ENCODE measurements at regions not wholly inside any gene's neighbourhood (a gene's known extent, or its start where the extent isn't known, plus 50 kb on each side); places are given as distances from the start of the nearest gene placed in this dataset.

GRCh38 chr12:78611504-78611903 lies 253.1 kb upstream of the SYT1 start:
- no peak for DNase-seq

- DNase-seq, result no peak
Observed at GRCh38 chr12:78612190-78612589, 252.4 kb upstream of the SYT1 start.

DNA sequence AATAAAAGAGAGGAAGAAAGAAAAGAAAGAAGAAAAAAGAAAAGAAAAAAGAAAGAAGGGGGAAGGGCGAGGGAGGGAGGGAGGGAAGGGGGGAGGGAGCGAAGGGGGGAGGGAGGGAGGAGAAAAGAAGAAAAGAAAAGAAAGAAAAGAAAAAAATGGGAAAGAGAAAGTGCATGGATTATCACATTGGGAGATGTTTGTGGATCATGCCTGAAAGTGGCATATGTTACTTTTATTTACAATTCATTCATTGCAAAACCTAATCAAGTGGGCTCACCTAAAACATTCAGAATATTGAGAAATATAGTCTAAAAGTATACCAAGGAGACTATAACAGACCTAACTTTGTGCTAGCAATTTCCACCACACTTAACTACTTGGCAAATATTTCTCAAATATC lies 246.9 kb upstream of the SYT1 start:
- DNase-seq, result no peak

DNA sequence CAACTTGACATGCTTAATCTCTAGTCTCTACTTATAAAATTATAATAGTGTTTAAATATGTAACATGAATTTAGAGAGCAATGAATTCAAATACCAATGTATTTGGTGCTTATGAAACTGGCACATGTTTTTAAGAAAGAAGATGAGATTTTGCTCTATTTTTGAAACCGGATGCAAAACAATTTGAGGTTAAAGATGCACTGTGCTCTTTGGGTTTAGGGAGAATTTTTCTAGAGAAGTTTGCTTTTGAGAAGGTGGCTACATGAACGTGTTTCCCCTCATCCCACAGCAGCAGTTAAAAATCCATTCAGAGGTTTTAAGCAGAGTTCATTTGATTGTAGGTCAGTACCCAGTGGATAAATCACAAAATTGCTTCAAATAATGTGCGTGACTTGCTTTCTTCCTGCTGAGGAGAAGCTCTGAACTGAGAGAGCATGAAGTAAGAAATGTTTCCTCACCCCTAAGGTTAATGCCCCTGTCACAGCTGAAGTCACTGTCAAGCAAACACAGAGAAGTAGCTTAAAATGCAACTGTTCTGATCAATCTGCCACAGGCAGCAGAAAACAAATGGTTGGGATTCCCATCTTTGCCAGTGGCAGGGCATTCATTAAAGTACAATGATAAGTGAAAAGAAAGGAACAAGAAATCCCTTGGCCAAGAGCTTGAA lies 241.9 kb upstream of the SYT1 start:
- no peak for DNase-seq

DNA sequence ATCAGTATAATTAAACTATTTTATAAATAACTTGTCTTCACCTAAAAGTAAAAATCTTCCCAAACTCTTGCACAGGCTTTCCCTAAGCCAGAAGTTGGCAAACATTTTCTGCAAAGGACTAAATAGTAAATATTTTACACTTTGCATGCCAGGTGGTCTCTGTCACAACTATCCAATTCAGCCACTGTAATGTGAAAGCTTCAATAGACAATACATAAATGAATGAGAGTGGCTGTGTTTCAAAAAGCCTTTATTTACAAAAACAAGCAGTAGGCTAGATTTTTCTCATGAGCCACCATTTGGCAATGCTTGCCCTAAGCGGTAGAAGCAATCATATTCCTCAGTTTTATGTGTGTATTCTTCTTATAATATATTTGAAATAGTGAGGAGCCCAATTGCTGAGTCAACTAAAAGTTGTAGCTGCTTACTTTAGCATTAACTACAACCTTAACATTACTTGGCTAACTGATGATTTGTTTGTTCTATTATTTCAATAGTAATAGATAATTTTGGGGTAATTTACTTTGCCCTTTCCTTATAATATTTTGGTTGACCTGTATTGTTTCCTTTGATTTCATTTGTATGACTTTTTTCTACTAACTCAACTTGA lies 236.0 kb upstream of the SYT1 start:
- no peak for DNase-seq

- DNase-seq, result no peak
Observed at GRCh38 chr12:78636231-78636855, 228.2 kb upstream of the SYT1 start.

DNA sequence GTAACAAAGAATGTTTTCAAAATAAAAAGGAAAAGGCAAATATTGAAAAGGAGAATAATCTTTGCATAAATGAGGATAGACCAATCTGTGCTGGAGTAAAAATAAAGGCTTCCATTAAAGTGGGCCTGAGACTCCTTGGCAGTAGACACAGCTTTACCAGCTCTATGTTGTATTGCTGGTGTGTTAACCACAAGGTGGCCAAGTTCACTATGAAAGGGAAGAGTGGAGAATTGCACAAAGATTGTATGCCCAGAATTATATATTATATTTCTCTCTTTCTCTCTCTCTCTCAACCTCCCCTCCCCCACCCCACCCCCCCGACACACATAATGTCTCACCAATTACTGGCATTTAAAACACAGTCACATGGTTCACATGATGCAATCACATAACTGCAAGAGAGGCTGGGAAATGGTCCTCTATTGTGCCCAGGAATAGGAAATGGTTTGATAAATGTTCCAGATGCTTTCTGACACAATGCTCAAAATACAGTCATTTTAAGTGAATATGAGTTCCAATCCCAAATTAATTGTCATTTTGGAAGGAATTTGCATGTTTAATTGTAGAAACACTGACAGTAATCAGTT lies 222.6 kb upstream of the SYT1 start:
- DNase-seq, result no peak

DNA sequence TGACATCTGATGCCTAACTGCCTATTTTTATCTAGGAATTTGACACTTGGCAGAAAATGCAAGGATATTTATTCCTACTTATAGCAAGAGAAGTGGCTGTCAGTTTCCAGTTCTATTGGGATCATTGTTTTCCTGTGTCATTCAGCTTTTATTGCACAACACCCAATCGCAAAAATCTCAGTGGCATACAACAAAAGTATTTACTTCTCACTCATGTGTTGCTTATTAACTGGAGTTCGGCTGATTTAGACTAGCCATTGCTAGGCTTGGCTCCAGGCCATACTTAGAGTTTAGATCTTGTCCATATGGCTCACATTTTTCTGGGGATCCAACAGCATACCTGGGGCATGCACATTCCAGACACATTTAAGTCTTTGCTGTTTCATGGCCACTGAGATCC lies 218.6 kb upstream of the SYT1 start:
- no peak for DNase-seq

DNA sequence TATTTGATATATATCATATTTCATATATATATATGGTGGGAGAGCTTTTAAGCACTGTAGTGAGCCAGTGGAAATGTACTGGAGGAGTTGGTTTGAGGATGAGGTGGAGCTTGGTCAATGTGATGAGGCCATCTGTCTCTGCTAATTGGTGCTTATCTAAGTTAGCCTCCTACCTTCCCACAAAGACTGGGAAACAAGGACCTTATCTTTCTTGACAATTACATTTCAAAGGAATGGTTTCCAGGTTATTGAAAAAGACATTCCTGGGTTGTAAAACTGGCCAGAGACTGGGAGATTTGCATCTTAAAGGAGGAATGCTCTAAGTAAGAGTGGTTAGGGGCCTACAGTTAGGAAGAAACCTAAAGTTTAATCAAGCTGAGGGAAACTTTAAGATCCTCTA lies 212.8 kb upstream of the SYT1 start:
- DNase-seq, result no peak

DNA sequence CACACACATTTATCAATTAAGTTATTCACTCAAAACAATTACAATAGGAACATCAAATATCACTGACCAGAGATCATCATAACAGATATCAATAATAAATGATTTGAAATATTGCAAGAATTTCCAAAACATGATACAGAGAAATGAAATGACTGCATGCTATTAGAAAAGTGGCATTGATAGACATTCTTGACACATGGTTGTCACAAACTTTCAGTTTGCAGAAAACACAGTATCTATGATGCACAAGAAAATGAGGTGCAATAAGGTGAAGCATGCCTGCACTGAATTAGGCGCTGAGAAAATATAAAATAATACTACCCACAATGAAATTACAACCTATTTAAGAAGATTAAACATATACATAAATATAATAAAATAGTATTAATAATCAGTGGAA lies 198.0 kb upstream of the SYT1 start:
- no peak for DNase-seq

- DNase-seq, result no peak
Observed at GRCh38 chr12:78671295-78671694, 193.3 kb upstream of the SYT1 start.

DNA sequence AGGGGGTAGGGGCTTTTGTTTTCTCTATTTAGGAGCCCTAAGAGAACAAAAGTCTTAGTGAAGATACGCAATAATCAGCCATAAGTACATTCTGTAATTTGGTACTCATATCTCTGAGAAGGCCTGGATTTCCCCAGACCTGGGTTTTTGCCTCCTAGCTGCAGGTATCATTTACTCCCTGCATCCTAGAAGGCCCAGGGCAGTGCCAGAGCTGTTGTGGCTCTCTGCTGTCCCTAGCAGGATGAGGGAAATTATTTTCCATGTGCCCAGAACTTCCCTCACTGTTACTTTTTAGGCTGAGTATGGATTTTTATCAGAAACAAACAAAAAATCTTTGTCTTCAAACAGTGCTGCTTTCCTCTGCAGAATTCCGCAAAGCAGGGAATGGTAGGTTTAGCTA lies 192.5 kb upstream of the SYT1 start:
- DNase-seq, result no peak

DNA sequence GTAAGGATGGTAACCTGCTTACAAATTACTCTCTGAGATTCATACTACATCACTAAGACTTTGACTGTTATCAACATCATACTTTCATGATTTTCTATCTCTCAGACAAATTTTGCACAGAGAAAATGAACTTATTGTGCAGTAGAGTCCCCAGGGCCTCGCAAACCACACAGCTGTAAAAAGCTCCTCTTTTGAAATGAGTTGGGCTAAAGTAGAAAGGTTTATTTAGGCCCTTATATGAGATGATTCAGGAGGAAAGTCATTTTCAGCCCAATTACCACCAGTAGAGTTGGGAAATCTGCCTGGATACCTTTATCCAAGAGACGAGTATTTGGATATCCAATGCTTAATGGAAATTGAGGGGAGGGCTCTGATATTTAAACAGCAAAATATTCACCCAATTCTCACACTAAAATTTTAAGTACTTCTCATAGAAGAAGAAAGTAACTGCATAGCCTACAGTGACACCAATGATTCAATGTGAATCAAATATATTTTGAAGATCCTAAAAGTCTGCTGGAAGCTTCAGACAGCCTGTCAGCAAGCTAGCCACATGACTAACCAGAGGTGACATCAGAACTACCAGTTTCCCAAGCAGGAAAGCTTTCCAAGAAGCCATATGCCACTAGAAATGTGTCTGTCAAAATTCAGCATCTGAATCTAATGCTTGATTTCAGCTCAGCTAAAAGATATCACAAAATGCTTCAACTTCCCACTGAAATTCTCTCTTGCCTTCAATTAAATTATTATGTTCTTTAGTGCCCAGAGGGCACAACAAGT lies 190.1 kb upstream of the SYT1 start:
- no peak for DNase-seq

DNA sequence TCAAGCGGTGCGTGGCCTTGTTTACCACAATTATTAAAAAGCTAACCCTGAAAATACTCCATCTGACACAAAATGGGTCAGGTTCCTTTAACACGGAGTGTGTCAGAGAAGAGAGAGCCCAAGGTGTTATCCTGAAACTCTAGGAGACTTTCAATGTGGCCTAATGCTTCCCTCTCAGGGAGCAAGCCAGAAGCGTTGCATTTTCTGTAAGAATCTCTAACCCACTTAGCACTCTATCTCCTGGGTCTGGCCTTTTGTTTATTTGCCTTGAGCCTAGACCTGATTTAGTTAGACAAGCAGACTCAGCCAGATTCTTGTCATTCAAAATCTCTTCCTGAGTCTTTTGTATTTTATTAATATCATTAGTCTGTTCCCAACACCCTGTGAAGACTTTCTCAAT lies 184.0 kb upstream of the SYT1 start:
- no peak for DNase-seq

- no peak for DNase-seq
Observed at GRCh38 chr12:78683031-78683430, 181.5 kb upstream of the SYT1 start.

- no peak for DNase-seq
Observed at GRCh38 chr12:78683626-78684025, 180.9 kb upstream of the SYT1 start.

DNA sequence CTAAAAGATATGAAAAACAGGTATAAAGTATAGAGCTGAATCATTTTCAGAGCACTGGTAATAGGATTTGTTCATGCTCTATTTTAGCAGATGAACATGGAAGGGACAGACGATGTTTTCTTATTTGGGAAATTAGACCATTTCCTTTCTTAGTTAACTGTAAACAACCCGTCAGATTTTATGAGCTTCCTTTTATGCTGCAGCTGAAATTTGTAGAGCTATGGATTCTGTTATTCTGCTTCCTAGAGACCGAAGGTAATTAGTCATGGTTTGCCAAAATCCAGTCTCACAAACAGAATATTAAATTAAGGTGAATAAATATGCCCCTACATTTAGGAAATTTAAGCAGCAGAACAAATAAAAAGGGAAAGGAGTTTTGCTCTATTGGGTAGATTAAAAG lies 180.2 kb upstream of the SYT1 start:
- no peak for DNase-seq

- no peak for DNase-seq
Observed at GRCh38 chr12:78695749-78696148, 168.8 kb upstream of the SYT1 start.

GRCh38 chr12:78696267-78696666 lies 168.3 kb upstream of the SYT1 start:
- DNase-seq, result no peak

DNA sequence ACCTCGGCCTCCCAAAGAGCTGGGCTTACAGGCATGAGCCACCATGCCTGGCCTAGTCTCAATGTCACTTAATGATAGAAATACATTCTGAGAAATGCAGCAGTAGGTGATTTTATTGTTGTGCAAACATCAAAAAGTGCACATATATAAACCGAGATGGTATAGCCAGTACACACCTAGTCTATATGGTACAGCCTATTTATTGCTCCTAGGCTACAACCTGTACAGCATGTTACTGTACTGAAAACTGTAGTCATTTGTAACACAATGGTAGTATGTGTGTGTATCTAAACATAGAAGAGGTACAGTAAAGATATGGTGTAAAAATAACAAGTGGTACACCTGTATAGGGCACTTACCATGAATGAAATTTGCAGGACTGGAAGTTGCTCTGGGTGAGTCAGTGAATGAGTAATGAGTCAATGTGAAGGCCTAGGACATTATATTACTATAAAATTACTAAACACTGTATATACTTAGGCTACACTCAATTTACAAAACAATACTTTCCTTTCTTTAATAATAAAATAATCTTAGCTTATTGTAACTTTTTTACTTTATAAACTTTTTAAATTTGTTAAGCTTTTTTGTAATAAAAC lies 166.7 kb upstream of the SYT1 start:
- DNase-seq, result no peak

- DNase-seq, result no peak
Observed at GRCh38 chr12:78698747-78699146, 165.8 kb upstream of the SYT1 start.

DNA sequence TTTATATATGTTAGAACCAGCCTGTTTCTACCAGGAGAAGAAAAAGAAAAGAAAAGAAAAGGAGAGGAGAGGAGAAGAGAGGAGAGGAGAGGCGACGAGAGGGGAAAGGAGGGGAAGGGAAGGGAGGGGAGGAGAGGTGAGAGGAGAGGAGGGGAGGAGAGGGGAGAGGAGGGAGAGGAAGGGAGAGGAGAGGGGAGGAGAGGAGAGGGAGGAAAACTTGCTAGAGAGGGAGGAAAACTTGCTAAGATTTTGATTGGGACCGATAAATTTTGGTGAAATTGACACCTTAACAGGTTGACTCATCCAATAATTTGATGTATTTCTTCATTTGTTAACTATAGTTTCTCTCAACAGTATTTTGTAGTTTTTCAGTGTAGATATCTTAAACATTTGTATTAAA lies 164.0 kb upstream of the SYT1 start:
- no peak for DNase-seq
